ENCODE measurements at regions not wholly inside any gene's neighbourhood (a gene's known extent, or its start where the extent isn't known, plus 50 kb on each side); places are given as distances from the start of the nearest gene placed in this dataset.
"Not testable (repeated sequence)": the region's sequence is repeated elsewhere in the genome, so short reads cannot be mapped to it uniquely, and the experiment has no call there.

DNA sequence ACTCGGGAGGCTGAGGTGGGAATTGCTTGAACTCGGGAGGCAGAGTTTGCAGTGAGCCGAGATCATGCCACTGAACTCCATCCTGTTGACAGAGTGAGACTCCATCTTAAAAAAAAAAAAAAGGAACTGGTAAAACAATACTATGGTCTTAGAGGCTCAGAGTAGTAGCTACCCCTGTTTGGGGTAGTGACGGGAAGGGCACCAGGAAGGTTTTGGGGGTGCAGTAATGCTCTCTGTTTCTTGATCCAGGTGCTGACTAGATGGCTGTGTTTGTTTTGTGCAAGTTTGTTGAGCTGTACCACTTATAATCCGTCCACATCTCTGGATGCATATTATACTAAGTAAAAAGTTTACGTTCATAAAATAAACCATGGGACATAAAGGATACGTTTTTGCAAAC lies 765.8 kb upstream of the TPTE start:
- Histone ChIP-seq H3K9me3 (peaks cover 0 to 32% (median 6%) of the 10 kb centered on the region in 3 donors), H3K27ac (no peak overlapping the region), H3K4me3 (no peak overlapping the region), H3K4me1 (no peaks in the 10 kb centered on the region), H3K27me3 (no peaks in the 10 kb centered on the region), H3K36me3 (no peaks in the 10 kb centered on the region)
- TF ChIP-seq POLR2A (IDR thresholded peaks at IDR 0.05): no peak
- TF ChIP-seq, protein P1, sequence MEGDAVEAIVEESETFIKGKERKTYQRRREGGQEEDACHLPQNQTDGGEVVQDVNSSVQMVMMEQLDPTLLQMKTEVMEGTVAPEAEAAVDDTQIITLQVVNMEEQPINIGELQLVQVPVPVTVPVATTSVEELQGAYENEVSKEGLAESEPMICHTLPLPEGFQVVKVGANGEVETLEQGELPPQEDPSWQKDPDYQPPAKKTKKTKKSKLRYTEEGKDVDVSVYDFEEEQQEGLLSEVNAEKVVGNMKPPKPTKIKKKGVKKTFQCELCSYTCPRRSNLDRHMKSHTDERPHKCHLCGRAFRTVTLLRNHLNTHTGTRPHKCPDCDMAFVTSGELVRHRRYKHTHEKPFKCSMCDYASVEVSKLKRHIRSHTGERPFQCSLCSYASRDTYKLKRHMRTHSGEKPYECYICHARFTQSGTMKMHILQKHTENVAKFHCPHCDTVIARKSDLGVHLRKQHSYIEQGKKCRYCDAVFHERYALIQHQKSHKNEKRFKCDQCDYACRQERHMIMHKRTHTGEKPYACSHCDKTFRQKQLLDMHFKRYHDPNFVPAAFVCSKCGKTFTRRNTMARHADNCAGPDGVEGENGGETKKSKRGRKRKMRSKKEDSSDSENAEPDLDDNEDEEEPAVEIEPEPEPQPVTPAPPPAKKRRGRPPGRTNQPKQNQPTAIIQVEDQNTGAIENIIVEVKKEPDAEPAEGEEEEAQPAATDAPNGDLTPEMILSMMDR (IDR thresholded peaks at IDR 0.05): no peak
- 52 to 64% methylated on average over 7 of the region's 7 CpGs for WGBS, 2 donors
- no peak for DNase-seq
- intact Hi-C loops (cut with DNase I): no loop called here

DNA sequence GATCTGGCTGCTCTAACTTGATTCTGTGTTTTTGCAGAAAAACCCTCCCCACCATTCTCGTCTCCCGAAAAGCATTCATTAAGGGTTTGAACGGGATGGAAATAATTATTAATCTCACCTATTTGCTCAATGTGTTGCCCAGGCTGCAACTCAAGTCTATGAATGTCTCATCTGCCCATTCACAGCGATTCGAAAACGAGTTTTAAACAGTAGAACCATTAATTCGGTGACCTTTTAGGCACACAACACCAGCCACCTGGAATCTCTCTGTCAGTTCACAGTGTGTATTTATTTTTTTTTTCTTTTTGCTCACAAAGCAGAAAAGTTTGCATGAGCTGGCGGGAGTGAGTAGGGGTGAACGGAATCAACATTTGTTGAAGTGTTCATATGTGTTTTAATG lies 764.7 kb upstream of the TPTE start:
- WGBS, 2 donors: 70 to 74% methylated on average over 9 of the region's 9 CpGs

GRCh38 chr21:9757118-9757517 lies 764.3 kb upstream of the TPTE start:
- 54 to 55% methylated on average over 5 to 8 of the region's 9 CpGs for WGBS, 2 donors
- H3K4me1 ChIP-seq; H3K4me3 ChIP-seq; H3K27me3 ChIP-seq; H3K36me3 ChIP-seq; intact Hi-C loops (cut with DNase I); DNase-seq; H3K27ac ChIP-seq: not testable (repeated sequence)
- H3K9me3 ChIP-seq: peaks cover 0 to 23% (median 6%) of the 10 kb centered on the region in 3 donors

More for the DNA sequence above, 764.7 kb upstream of the TPTE start:
- Histone ChIP-seq H3K4me1 (no peaks in the 10 kb centered on the region), H3K27ac (no peak overlapping the region), H3K27me3 (no peaks in the 10 kb centered on the region), H3K36me3 (no peaks in the 10 kb centered on the region), H3K4me3 (no peak overlapping the region), H3K9me3 (peaks cover 0 to 23% (median 6%) of the 10 kb centered on the region in 3 donors)
- intact Hi-C loops (cut with DNase I): no loop called here
- DNase-seq: no peak
- no peak for TF ChIP-seq POLR2A (IDR thresholded peaks at IDR 0.05)
- TF ChIP-seq, protein P1 (IDR thresholded peaks at IDR 0.05): no peak

- DNase-seq; H3K4me1 ChIP-seq; H3K27ac ChIP-seq; H3K4me3 ChIP-seq; H3K36me3 ChIP-seq; H3K27me3 ChIP-seq; intact Hi-C loops (cut with DNase I): not testable (repeated sequence)
- H3K9me3 ChIP-seq: peaks cover 0 to 23% (median 6%) of the 10 kb centered on the region in 3 donors
- 72 to 80% methylated on average over 8 to 9 of the region's 9 CpGs for WGBS, 2 donors
These were observed 763.8 kb upstream of the TPTE start for GRCh38 chr21:9757572-9757971.

DNA sequence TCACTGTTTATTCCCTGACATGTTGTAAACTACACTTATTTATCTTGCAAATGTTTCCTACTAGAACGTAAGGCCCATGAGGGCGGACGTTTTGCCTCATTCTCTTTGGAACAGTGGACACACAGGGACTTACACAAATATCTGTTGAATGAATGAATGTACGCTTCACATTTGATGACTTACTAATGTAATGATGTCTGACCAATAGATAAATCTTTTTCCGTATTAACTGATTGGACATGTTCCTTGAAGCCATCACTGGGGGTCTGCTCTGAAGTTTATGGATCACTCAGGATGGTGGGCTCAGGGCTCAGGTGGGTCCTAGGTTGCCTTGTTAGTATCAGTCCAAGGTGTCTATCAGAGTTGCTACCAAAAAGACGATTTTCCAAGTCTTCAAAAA lies 763.2 kb upstream of the TPTE start:
- WGBS, 2 donors: 60 to 66% methylated on average over 6 of the region's 6 CpGs
- H3K4me1 ChIP-seq: no peaks in the 10 kb centered on the region
- peaks cover 0 to 24% (median 6%) of the 10 kb centered on the region in 3 donors for H3K9me3 ChIP-seq
- H3K27me3 ChIP-seq: no peaks in the 10 kb centered on the region
- TF ChIP-seq, protein P1 (IDR thresholded peaks at IDR 0.05): no peak
- TF ChIP-seq POLR2A (IDR thresholded peaks at IDR 0.05): no peak
- no peak overlapping the region for H3K27ac ChIP-seq
- intact Hi-C loops (cut with DNase I): no loop called here
- no peaks in the 10 kb centered on the region for H3K36me3 ChIP-seq
- H3K4me3 ChIP-seq: no peak overlapping the region
- no peak for DNase-seq

DNA sequence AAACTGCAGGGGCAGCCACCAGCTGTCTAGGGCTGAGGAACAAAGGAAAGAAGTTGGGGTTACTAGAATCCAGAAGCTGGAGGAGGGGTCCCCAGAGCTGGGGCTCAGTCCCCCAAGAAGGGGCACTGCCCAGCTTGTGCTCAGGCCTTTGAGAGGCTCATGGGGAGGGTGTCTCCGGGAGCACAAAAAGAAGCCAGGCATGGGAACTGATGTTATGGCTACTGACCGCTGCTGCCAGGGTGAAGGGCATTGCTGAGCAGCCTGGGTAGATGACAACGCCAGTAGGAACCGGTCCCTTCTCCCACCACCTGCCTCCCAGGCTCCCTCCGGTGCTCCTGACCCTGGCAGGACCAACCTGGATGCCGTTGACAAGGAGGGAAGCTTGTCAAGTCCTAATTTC lies 762.5 kb upstream of the TPTE start:
- intact Hi-C loops (cut with DNase I): no loop called here
- DNase-seq: no peak
- 53 to 55% methylated on average over 6 of the region's 6 CpGs for WGBS, 2 donors

More for the DNA sequence above, 762.5 kb upstream of the TPTE start:
- peaks cover 0 to 26% (median 6%) of the 10 kb centered on the region in 3 donors for H3K9me3 ChIP-seq
- no peaks in the 10 kb centered on the region for H3K27me3 ChIP-seq
- no peak for TF ChIP-seq POLR2A (IDR thresholded peaks at IDR 0.05)
- TF ChIP-seq, protein P1 (IDR thresholded peaks at IDR 0.05): no peak
- H3K36me3 ChIP-seq: no peaks in the 10 kb centered on the region
- H3K4me1 ChIP-seq: no peaks in the 10 kb centered on the region
- H3K27ac ChIP-seq: no peak overlapping the region
- no peak overlapping the region for H3K4me3 ChIP-seq

Data from esophagus squamous epithelium (tissue), 5 donors.